Gastroesophageal sphincter (tissue), 4 donors: ENCODE measurements at regions not wholly inside any gene's neighbourhood (a gene's known extent, or its start where the extent isn't known, plus 50 kb on each side); places are given as distances from the start of the nearest gene placed in this dataset.

Experiments
- ATAC-seq: fragments of 150-250 bp; one replicate; pipeline ENCODE4 v1.9.1; 2016; ENCODE audit warnings: mild to moderate bottlenecking, moderate library complexity
- H3K27ac ChIP-seq, 4 donors: fragments of 200-600 bp; sonication (generic) in 3 of 4; 1 replicate in 3 of 4; 2 replicates in 1 of 4; pipeline ENCODE4 v1.5.1; 2016 to 2019
- H3K27me3 ChIP-seq: fragments of 200-600 bp; sonication (generic); one replicate; pipeline ENCODE4 v1.5.1; 2019
- H3K36me3 ChIP-seq, 2 donors: fragments of 200-600 bp; sonication (generic); one replicate each; pipeline ENCODE4 v1.5.1; 2019; ENCODE audit warnings: control low read depth in 1 of 2
- H3K4me1 ChIP-seq, 3 donors: fragments of 200-600 bp; sonication (generic); 1 replicate in 2 of 3; 2 replicates in 1 of 3; pipeline ENCODE4 v1.5.1; 2016 to 2019; ENCODE audit warnings: control low read depth in 2 of 3
- H3K4me3 ChIP-seq, 2 donors: fragments of 200-600 bp; sonication (generic); one replicate each; pipeline ENCODE4 v1.5.1; 2019; ENCODE audit warnings: mild to moderate bottlenecking in 1 of 2, moderate library complexity in 1 of 2
- H3K9me3 ChIP-seq, 3 donors: fragments of 200-600 bp; sonication (generic); one replicate each; pipeline ENCODE4 v1.5.1; 2017 to 2019; ENCODE audit warnings: control low read depth in 2 of 3
- EP300 ChIP-seq: sonication (generic); formaldehyde crosslinking; IDR thresholded peaks from one replicate; pipeline ENCODE4 v1.6.1; 2017; ENCODE audit warnings: antibody characterized with exemption, mild to moderate bottlenecking
- POLR2A ChIP-seq, 2 donors: fragments of 450-650 bp; IDR thresholded peaks; one replicate each; pipeline ENCODE4 v1.6.1; 2017; ENCODE audit warnings: antibody characterized with exemption in 2 of 2, mild to moderate bottlenecking in 2 of 2, moderate library complexity in 1 of 2
- POLR2AphosphoS5 ChIP-seq: sonication (generic); formaldehyde crosslinking; IDR thresholded peaks from one replicate; pipeline ENCODE4 v1.6.1; 2017; ENCODE audit warnings: antibody characterized with exemption
- WGBS, 2 donors: methylation state at CpG; one replicate each; pipeline ENCODE4 v1.1.5; 2018; ENCODE audit warnings: low coverage in 1 of 2; 5-methylcytosine and 5-hydroxymethylcytosine counted together
- TF ChIP-seq, protein P1 (sequence below), 4 experiments: fragments of 200-600 bp in 2 of 4; fragments of 450-650 bp in 2 of 4; sonication (generic) in 1 of 4; IDR thresholded peaks; one replicate each; pipeline ENCODE4 v1.5.1; 2017 to 2019; ENCODE audit warnings: antibody characterized with exemption in 4 of 4, mild to moderate bottlenecking in 2 of 4, moderate library complexity in 2 of 4

- Histone ChIP-seq H3K9me3 (peaks cover 0 to 5% (median 0%) of the 10 kb centered on the region in 3 donors), H3K27me3 (no peaks in the 10 kb centered on the region), H3K4me1 (peaks cover 0 to 24% (median 5%) of the 10 kb centered on the region in 3 donors), H3K27ac (peak overlapping the region in 2 of 4 donors; percentile 4 to 8), H3K4me3 (no peak overlapping the region), H3K36me3 (no peaks in the 10 kb centered on the region)
- ATAC-seq = no peak
- TF ChIP-seq POLR2A (IDR thresholded peaks at IDR 0.05) (no peak), POLR2AphosphoS5 (peak; percentile 42)
- 60 to 72% methylated on average over 3 to 4 of the region's 4 CpGs for WGBS, 2 donors
These were observed 1029.5 kb upstream of the NR2F2 start for GRCh38 chr15:95300958-95301357.

DNA sequence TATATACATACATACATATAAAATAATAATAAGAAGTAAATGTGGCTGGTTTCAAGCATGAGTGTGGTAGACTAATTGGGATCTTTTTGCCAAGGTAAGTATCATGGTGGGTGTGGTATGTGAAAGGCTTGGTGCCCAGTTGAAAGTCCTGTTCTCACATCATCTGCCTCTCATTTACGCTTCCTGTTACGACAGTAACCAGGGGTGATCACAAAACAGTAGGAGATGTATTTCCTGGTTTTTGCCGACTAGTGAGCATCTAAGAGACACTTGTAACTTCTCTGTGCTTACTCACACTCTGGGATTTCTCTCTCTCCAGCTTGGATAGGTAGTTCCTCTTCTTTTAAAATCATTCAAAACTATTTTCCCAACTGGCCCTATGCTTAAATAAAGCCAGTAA is 1028.3 kb upstream of the NR2F2 start:
- H3K4me1 ChIP-seq = peaks cover 0 to 18% (median 5%) of the 10 kb centered on the region in 3 donors
- no peak overlapping the region for H3K4me3 ChIP-seq
- H3K27ac ChIP-seq = no peak overlapping the region
- H3K9me3 ChIP-seq = peaks cover 0 to 5% (median 0%) of the 10 kb centered on the region in 3 donors
- ATAC-seq = peak; percentile 47
- WGBS, 2 donors = 55 to 79% methylated on average over 3 of the region's 3 CpGs
- no peaks in the 10 kb centered on the region for H3K36me3 ChIP-seq
- TF ChIP-seq, protein P1, sequence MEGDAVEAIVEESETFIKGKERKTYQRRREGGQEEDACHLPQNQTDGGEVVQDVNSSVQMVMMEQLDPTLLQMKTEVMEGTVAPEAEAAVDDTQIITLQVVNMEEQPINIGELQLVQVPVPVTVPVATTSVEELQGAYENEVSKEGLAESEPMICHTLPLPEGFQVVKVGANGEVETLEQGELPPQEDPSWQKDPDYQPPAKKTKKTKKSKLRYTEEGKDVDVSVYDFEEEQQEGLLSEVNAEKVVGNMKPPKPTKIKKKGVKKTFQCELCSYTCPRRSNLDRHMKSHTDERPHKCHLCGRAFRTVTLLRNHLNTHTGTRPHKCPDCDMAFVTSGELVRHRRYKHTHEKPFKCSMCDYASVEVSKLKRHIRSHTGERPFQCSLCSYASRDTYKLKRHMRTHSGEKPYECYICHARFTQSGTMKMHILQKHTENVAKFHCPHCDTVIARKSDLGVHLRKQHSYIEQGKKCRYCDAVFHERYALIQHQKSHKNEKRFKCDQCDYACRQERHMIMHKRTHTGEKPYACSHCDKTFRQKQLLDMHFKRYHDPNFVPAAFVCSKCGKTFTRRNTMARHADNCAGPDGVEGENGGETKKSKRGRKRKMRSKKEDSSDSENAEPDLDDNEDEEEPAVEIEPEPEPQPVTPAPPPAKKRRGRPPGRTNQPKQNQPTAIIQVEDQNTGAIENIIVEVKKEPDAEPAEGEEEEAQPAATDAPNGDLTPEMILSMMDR (IDR thresholded peaks at IDR 0.05) = no peak
- no peak for TF ChIP-seq POLR2AphosphoS5
- no peak for TF ChIP-seq EP300
- TF ChIP-seq POLR2A (IDR thresholded peaks at IDR 0.05) = no peak
- H3K27me3 ChIP-seq = no peaks in the 10 kb centered on the region

GRCh38 chr15:95302809-95303208 is 1027.7 kb upstream of the NR2F2 start:
- Histone ChIP-seq H3K36me3 (no peaks in the 10 kb centered on the region), H3K27me3 (no peaks in the 10 kb centered on the region), H3K4me3 (no peak overlapping the region), H3K4me1 (peaks cover 0 to 18% (median 5%) of the 10 kb centered on the region in 3 donors), H3K9me3 (peaks cover 0 to 5% (median 0%) of the 10 kb centered on the region in 3 donors), H3K27ac (no peak overlapping the region)
- 71 to 73% methylated on average over 6 of the region's 6 CpGs for WGBS, 2 donors
- no peak for ATAC-seq
- TF ChIP-seq EP300 (no peak), POLR2A (IDR thresholded peaks at IDR 0.05) (no peak), POLR2AphosphoS5 (no peak)
- TF ChIP-seq, protein P1 (IDR thresholded peaks at IDR 0.05) = no peak

DNA sequence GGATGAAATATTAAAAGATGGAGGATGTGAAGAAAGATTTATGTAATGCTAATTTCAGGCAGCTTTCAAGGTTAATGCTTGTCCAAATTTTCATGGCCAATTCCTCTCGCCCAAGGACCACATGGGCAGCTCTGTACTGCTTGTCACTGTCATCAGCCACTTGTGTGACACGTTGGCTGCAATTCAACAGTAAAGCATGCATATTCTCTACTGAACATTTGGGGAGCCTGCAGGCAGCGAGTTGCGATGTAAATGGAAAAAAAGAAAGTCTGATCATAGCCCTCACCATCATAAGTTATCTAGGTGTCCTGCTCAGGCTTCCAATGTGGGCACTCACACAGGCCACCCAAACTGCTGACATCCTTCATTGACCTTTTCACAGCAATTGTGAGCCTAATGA is 1026.8 kb upstream of the NR2F2 start:
- WGBS, 2 donors = 51 to 74% methylated on average over 4 of the region's 4 CpGs
- Histone ChIP-seq H3K27me3 (no peaks in the 10 kb centered on the region), H3K36me3 (no peaks in the 10 kb centered on the region), H3K9me3 (peaks cover 0 to 5% (median 0%) of the 10 kb centered on the region in 3 donors), H3K27ac (peak overlapping the region; percentile 44 to 79 (median 72)), H3K4me3 (no peak overlapping the region), H3K4me1 (peaks cover 0 to 18% (median 5%) of the 10 kb centered on the region in 3 donors)
- TF ChIP-seq POLR2A (IDR thresholded peaks at IDR 0.05) (no peak), POLR2AphosphoS5 (no peak), EP300 (no peak)
- TF ChIP-seq, protein P1 (IDR thresholded peaks at IDR 0.05) = no peak
- no peak for ATAC-seq

DNA sequence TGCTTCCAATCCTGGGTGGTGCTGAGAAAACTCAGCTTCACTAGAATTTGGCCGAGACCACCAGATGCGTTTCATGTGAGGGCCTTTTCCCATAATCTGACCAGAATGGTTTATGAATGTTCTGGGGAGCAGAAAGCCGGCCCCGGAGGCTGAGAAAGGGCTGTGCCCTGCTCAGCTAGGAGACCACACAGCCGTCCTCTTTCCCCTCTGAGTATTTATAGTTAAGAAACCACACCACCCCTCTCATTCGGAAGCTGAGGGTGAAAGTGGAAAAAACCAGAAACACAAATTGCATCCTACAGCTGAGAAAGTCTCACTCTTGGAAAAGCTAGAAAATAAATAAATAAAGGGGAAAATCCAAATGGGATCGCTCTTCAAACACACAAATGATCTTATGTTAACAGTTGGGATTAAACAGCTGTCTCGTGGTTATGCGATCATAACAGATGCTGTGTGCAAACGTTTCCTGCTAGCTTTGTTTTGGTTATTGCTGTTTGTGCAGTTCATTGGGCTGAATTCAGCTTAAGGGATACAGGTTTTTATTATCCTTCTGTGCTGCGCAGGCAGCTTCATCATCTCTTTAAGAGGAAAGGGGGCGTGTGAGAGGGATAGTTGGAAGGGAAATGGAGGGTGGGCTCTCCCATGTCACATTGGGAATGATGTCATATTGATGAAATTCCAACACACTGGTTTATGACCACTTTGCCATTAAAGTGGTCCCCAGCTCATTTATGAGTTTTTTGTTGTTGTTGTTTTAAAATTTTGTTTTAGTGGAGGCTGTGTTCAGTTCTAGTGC is 1026.2 kb upstream of the NR2F2 start:
- Histone ChIP-seq H3K36me3 (no peaks in the 10 kb centered on the region), H3K4me1 (peaks cover 0 to 18% (median 5%) of the 10 kb centered on the region in 3 donors), H3K9me3 (peaks cover 0 to 5% (median 0%) of the 10 kb centered on the region in 3 donors), H3K27ac (peak overlapping the region; percentile 44 to 79 (median 72)), H3K4me3 (no peak overlapping the region), H3K27me3 (no peaks in the 10 kb centered on the region)
- WGBS, 2 donors = 40 to 52% methylated on average over 4 to 8 of the region's 12 CpGs
- TF ChIP-seq POLR2A (IDR thresholded peaks at IDR 0.05) (no peak), EP300 (no peak), POLR2AphosphoS5 (peak; percentile 11)
- ATAC-seq = peak; percentile 80
